CD8-positive, alpha-beta memory T cell (primary cell): ENCODE measurements at regions not wholly inside any gene's neighbourhood (a gene's known extent, or its start where the extent isn't known, plus 50 kb on each side); places are given as distances from the start of the nearest gene placed in this dataset.

ENCODE experiments used
- CTCF ChIA-PET: fragments of 350-600 bp; sonication (Branson Sonifier 250); formaldehyde crosslinking; loops from one replicate; lab custom pipeline; 2021; ENCODE audit warnings: antibody characterized with exemption; lab: Charles Lee
- POLR2A ChIA-PET: fragments of 350-600 bp; sonication (Branson Sonifier 250); formaldehyde crosslinking; loops from one replicate; lab custom pipeline; 2021; ENCODE audit warnings: antibody characterized with exemption; lab: Charles Lee
- DNase-seq, 5 donors: peaks; one replicate each; pipeline versions ENCODE4 v3.0.0 to v3.0.0-alpha.2; 2020 to 2022; ENCODE audit warnings: mixed read lengths in 1 of 5
- H3K27ac ChIP-seq: one replicate; pipeline ENCODE4 v1.7.0; 2013; ENCODE audit warnings: low read depth, mild to moderate bottlenecking, low read length, moderate library complexity
- H3K27me3 ChIP-seq: 2 replicates; pipeline ENCODE4 v1.7.0; 2013; ENCODE audit warnings: low read length, mild to moderate bottlenecking; ENCODE audit not compliant: insufficient read depth, poor library complexity, severe bottlenecking
- H3K36me3 ChIP-seq: 2 replicates; pipeline ENCODE4 v1.7.0; 2013; ENCODE audit warnings: mild to moderate bottlenecking, low read length, moderate library complexity; ENCODE audit not compliant: insufficient read depth
- H3K4me1 ChIP-seq: 2 replicates; pipeline ENCODE4 v1.7.0; 2013; ENCODE audit warnings: mild to moderate bottlenecking, low read length, moderate library complexity; ENCODE audit not compliant: insufficient read depth
- H3K4me3 ChIP-seq: 2 replicates; pipeline ENCODE4 v1.7.0; 2013; ENCODE audit warnings: mild to moderate bottlenecking, low read length
- H3K9me3 ChIP-seq: 2 replicates; pipeline ENCODE4 v1.7.0; 2013; ENCODE audit warnings: mild to moderate bottlenecking, low read length
- H3K27ac Mint-ChIP-seq, 8 donors: one replicate each; pipeline ENCODE4 v1.8.0; 2020 to 2021; ENCODE audit warnings: mixed read lengths in 8 of 8, mild to moderate bottlenecking in 6 of 8, inconsistent platforms in 3 of 8, moderate library complexity in 3 of 8
- H3K27me3 Mint-ChIP-seq, 2 donors: one replicate each; pipeline ENCODE4 v1.8.0; 2020 to 2021; ENCODE audit warnings: mixed read lengths in 2 of 2, mild to moderate bottlenecking in 1 of 2, moderate library complexity in 1 of 2
- H3K36me3 Mint-ChIP-seq, 3 donors: one replicate each; pipeline ENCODE4 v1.8.0; 2020 to 2021; ENCODE audit warnings: mixed read lengths in 3 of 3, inconsistent platforms in 1 of 3, mild to moderate bottlenecking in 1 of 3
- H3K4me1 Mint-ChIP-seq, 3 donors: one replicate each; pipeline ENCODE4 v1.8.0; 2020 to 2021; ENCODE audit warnings: mixed read lengths in 3 of 3, inconsistent platforms in 1 of 3, mild to moderate bottlenecking in 1 of 3
- H3K4me3 Mint-ChIP-seq, 7 donors: one replicate each; pipeline ENCODE4 v1.8.0; 2020 to 2021; ENCODE audit warnings: mixed read lengths in 7 of 7, mild to moderate bottlenecking in 6 of 7, moderate library complexity in 4 of 7, inconsistent platforms in 2 of 7
- H3K9me3 Mint-ChIP-seq, 5 donors: one replicate each; pipeline ENCODE4 v1.8.0; 2020 to 2022; ENCODE audit warnings: mixed read lengths in 5 of 5, mild to moderate bottlenecking in 3 of 5, moderate library complexity in 2 of 5, inconsistent platforms in 1 of 5

DNA sequence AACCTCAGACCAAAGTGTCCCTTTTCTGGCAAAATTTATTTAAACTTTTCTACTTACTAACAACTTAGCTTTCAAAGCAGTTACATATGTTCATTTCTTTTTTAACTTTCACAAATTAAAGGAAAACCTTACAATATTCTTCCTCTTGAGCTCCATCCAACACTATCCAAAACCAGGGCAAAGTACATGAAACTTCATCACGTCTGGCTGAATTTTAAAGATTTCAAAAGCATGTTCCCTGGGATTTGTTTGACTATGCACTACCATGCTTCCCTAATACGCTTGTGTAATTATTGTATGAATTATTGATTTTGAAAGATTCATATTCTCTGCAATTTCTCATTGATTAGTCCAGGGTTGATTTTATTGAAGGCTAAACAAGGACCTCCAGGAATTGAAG is 343.1 kb upstream of the TMPO start:
- H3K4me1 Mint-ChIP-seq, result no peaks in the 10 kb centered on the region
- no peak for DNase-seq
- H3K27ac ChIP-seq, result no peak overlapping the region
- POLR2A ChIA-PET, result no interaction called here
- H3K9me3 Mint-ChIP-seq, result peaks cover 0 to 3% (median 0%) of the 10 kb centered on the region in 5 donors
- peaks cover 0 to 1% (median 0%) of the 10 kb centered on the region in 3 donors for H3K36me3 Mint-ChIP-seq
- H3K9me3 ChIP-seq, result no peaks in the 10 kb centered on the region
- H3K27me3 Mint-ChIP-seq, result peaks cover 2 to 6% of the 10 kb centered on the region in 2 donors
- H3K4me3 ChIP-seq, result no peak overlapping the region
- H3K4me1 ChIP-seq, result no peaks in the 10 kb centered on the region
- no peak overlapping the region for H3K27ac Mint-ChIP-seq
- H3K36me3 ChIP-seq, result no peaks in the 10 kb centered on the region
- H3K4me3 Mint-ChIP-seq, result no peak overlapping the region
- CTCF ChIA-PET, result no interaction called here
- no peaks in the 10 kb centered on the region for H3K27me3 ChIP-seq

DNA sequence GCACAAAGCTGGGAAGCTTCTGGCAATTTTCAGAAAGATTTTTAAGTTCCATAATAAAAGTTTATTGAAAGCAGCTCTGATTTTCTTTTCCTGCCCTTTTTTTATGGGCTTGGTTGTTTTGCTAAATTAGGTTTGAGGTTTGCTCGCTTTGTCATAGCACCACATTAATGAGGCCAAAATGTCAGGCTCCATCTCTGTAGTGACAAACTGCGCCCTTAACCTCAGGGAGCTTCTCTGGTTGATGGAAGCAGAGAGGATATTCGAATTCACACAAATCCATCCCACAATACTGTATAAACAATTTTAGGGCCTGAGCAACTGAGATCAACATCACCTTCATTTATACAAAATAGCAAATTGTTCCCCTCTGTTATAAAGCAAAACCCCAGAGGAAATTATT is 342.6 kb upstream of the TMPO start:
- Mint-ChIP-seq H3K4me3 (no peak overlapping the region), H3K27me3 (peaks cover 2 to 3% of the 10 kb centered on the region in 2 donors), H3K4me1 (no peaks in the 10 kb centered on the region), H3K9me3 (peaks cover 0 to 3% (median 0%) of the 10 kb centered on the region in 5 donors), H3K27ac (no peak overlapping the region), H3K36me3 (peaks cover 0 to 1% (median 0%) of the 10 kb centered on the region in 3 donors)
- Histone ChIP-seq H3K4me3 (no peak overlapping the region), H3K4me1 (no peaks in the 10 kb centered on the region), H3K27me3 (no peaks in the 10 kb centered on the region), H3K9me3 (no peaks in the 10 kb centered on the region), H3K27ac (no peak overlapping the region), H3K36me3 (no peaks in the 10 kb centered on the region)
- POLR2A ChIA-PET, result no interaction called here
- no peak for DNase-seq
- CTCF ChIA-PET, result no interaction called here

DNA sequence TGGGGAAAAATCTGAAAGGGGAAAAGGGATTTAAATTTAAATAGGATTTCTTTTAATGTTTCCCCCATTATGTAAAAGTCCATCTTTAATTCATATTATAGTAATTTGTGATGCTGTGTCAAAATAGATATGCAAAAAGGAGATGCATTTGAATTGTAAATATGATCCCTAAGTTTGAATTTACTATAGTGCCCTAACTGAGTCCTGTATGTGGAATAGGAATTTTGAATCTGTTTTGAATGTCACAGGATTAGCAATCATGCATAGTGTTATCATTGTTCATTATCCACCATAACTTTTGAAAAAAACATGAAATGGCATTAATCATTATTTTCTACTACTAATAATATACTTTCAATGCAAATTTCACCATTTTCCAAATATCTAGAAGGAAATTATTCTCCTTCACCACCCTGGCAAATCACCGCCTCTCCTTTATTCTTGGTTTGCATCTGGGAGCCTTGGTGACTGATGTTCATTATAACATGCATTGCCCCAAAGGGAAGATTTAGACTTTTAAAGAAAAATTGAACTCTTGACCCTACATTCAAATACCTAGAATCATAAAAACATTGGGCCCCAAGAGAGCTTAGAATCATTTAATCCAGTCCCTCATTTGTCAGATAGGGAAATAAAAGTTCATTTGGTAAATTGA is 341.5 kb upstream of the TMPO start:
- Mint-ChIP-seq H3K27ac (no peak overlapping the region), H3K4me1 (no peaks in the 10 kb centered on the region), H3K27me3 (peaks cover 2 to 3% of the 10 kb centered on the region in 2 donors), H3K36me3 (peaks cover 0 to under 1% (median 0%) of the 10 kb centered on the region in 3 donors), H3K4me3 (no peak overlapping the region), H3K9me3 (peaks cover 0 to 2% (median 0%) of the 10 kb centered on the region in 5 donors)
- no peak for DNase-seq
- H3K4me3 ChIP-seq, result no peak overlapping the region
- no peaks in the 10 kb centered on the region for H3K9me3 ChIP-seq
- H3K36me3 ChIP-seq, result no peaks in the 10 kb centered on the region
- ChIA-PET CTCF (no interaction called here), POLR2A (no interaction called here)
- no peak overlapping the region for H3K27ac ChIP-seq
- H3K4me1 ChIP-seq, result no peaks in the 10 kb centered on the region
- no peaks in the 10 kb centered on the region for H3K27me3 ChIP-seq

DNA sequence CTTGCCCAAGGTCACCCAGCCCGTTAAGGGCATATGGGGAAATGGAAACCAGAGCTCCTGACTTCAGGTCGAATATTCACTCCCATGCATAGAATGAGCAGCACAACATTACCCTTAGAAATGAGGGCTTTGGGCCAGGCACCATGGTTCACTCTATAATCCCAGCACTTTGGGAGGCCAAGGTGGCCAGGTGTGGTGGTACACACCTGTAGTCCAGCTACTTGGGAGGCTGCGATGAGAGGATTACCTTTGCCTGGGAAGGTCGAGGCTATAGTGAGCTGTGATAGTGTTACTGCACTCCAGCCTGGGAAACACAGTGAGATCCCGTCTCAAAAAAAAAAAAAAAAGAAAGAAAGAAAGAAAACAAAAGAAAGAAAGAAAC is 341.0 kb upstream of the TMPO start:
- Histone ChIP-seq H3K4me1 (no peaks in the 10 kb centered on the region), H3K27me3 (no peaks in the 10 kb centered on the region), H3K9me3 (no peaks in the 10 kb centered on the region), H3K4me3 (no peak overlapping the region), H3K36me3 (no peaks in the 10 kb centered on the region), H3K27ac (no peak overlapping the region)
- Mint-ChIP-seq H3K27me3 (peaks cover 2 to 3% of the 10 kb centered on the region in 2 donors), H3K36me3 (no peaks in the 10 kb centered on the region), H3K4me1 (no peaks in the 10 kb centered on the region), H3K27ac (no peak overlapping the region), H3K4me3 (no peak overlapping the region), H3K9me3 (no peaks in the 10 kb centered on the region)
- POLR2A ChIA-PET, result no interaction called here
- CTCF ChIA-PET, result no interaction called here
- no peak for DNase-seq

DNA sequence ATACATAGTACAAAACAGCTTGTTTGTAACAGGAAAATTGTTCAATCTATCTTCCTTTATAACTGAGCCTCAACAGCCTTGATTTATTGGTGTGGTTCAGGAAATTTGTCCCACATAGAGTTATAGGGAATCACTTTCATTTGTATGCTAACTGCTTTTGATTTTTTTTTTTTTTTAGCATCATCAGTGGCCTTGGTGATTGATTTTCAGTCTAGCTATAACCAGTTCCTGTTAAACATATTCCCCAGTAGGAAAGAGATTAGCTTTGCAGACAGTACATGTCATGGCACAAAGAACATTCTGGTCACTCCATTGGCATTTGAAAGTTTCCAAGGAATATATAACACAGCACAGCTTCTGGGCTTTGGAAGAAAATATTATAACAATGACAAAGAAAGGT is 337.3 kb upstream of the TMPO start:
- Histone ChIP-seq H3K27ac (no peak overlapping the region), H3K27me3 (no peaks in the 10 kb centered on the region), H3K4me3 (no peak overlapping the region), H3K9me3 (no peaks in the 10 kb centered on the region), H3K4me1 (no peaks in the 10 kb centered on the region), H3K36me3 (no peaks in the 10 kb centered on the region)
- DNase-seq, result no peak
- POLR2A ChIA-PET, result no interaction called here
- Mint-ChIP-seq H3K36me3 (no peaks in the 10 kb centered on the region), H3K4me3 (no peak overlapping the region), H3K9me3 (no peaks in the 10 kb centered on the region), H3K4me1 (no peaks in the 10 kb centered on the region), H3K27me3 (peaks cover 0 to 2% of the 10 kb centered on the region in 2 donors), H3K27ac (no peak overlapping the region)
- CTCF ChIA-PET, result no interaction called here

DNA sequence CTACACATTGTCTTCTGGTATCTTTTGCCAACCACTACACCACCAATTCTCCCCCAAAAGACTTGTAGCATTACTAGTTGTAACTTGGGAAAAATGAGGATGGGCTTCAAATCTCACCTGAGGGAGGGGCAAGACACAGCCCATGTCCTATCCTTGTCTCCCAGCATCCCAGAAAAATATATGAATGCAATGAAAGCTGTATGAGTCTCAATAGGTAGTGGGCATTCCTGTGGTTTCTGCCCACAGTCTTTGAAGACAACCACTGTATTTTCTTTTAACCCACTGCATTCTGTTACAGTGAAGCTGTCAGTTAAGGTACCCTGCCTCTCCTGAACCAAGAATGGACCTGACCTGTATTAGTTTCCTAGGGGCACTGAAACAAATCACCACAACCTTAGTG is 336.2 kb upstream of the TMPO start:
- Histone ChIP-seq H3K4me3 (no peak overlapping the region), H3K27me3 (no peaks in the 10 kb centered on the region), H3K4me1 (no peaks in the 10 kb centered on the region), H3K36me3 (no peaks in the 10 kb centered on the region), H3K9me3 (no peaks in the 10 kb centered on the region), H3K27ac (no peak overlapping the region)
- H3K27ac Mint-ChIP-seq, result no peak overlapping the region
- peaks cover 0 to 2% of the 10 kb centered on the region in 2 donors for H3K27me3 Mint-ChIP-seq
- DNase-seq, result no peak
- POLR2A ChIA-PET, result no interaction called here
- no peak overlapping the region for H3K4me3 Mint-ChIP-seq
- H3K9me3 Mint-ChIP-seq, result no peaks in the 10 kb centered on the region
- CTCF ChIA-PET, result no interaction called here
- no peaks in the 10 kb centered on the region for H3K4me1 Mint-ChIP-seq
- H3K36me3 Mint-ChIP-seq, result no peaks in the 10 kb centered on the region

DNA sequence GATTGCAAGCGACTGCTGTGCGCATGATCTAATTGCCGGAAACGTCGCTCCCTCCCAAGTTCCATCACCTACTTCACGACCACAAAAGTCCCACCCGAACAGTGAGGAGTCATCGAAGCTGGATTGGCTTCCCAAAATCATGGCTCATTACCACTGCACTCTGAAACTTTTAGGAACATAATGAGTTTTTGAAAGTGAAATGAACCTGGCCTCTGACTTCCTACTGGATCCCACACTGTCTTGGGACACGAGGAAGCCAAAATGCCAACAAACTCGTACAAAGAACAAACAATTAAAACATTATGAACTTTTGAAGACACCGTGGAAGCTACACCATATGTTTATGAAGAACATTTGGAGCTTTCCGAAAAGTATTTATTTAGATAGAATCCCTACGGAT is 334.8 kb upstream of the TMPO start:
- peaks cover 0 to 2% of the 10 kb centered on the region in 2 donors for H3K27me3 Mint-ChIP-seq
- no peaks in the 10 kb centered on the region for H3K36me3 Mint-ChIP-seq
- Histone ChIP-seq H3K27ac (no peak overlapping the region), H3K9me3 (no peaks in the 10 kb centered on the region), H3K36me3 (no peaks in the 10 kb centered on the region), H3K27me3 (no peaks in the 10 kb centered on the region), H3K4me3 (no peak overlapping the region), H3K4me1 (no peaks in the 10 kb centered on the region)
- DNase-seq, result no peak
- peaks cover 0 to 2% (median 0%) of the 10 kb centered on the region in 5 donors for H3K9me3 Mint-ChIP-seq
- POLR2A ChIA-PET, result no interaction called here
- H3K27ac Mint-ChIP-seq, result no peak overlapping the region
- H3K4me3 Mint-ChIP-seq, result no peak overlapping the region
- H3K4me1 Mint-ChIP-seq, result no peaks in the 10 kb centered on the region
- CTCF ChIA-PET, result no interaction called here

DNA sequence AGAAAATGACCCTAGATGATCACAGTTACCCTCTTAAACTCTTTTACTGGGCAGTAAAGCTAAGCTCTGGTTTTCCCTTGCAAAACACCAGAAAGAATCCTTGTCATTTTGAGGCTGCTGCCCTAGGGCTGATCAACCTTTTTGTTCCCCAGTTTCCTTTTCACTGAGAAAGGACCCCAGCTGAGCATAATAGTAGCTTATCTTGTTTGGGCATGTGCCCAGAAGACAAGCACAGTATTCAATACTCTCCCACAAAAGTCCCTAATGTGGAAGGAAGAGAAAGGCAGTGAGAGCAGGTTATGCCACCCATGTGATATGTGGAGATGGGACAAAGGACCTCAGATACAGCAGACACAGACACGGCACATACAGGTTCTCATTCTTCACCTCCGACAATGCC is 332.6 kb upstream of the TMPO start:
- no peaks in the 10 kb centered on the region for H3K4me1 Mint-ChIP-seq
- no peaks in the 10 kb centered on the region for H3K27me3 ChIP-seq
- CTCF ChIA-PET, result no interaction called here

More for the DNA sequence above, 332.6 kb upstream of the TMPO start:
- Mint-ChIP-seq H3K27ac (no peak overlapping the region), H3K4me3 (no peak overlapping the region), H3K36me3 (no peaks in the 10 kb centered on the region), H3K27me3 (no peaks in the 10 kb centered on the region), H3K9me3 (peaks cover 0 to 2% (median 0%) of the 10 kb centered on the region in 5 donors)
- no peak for DNase-seq
- POLR2A ChIA-PET, result no interaction called here
- H3K36me3 ChIP-seq, result no peaks in the 10 kb centered on the region
- H3K9me3 ChIP-seq, result no peaks in the 10 kb centered on the region
- no peaks in the 10 kb centered on the region for H3K4me1 ChIP-seq
- H3K27ac ChIP-seq, result no peak overlapping the region
- no peak overlapping the region for H3K4me3 ChIP-seq
